ENCODE measurements at regions not wholly inside any gene's neighbourhood (a gene's known extent, or its start where the extent isn't known, plus 50 kb on each side); places are given as distances from the start of the nearest gene placed in this dataset.

DNA sequence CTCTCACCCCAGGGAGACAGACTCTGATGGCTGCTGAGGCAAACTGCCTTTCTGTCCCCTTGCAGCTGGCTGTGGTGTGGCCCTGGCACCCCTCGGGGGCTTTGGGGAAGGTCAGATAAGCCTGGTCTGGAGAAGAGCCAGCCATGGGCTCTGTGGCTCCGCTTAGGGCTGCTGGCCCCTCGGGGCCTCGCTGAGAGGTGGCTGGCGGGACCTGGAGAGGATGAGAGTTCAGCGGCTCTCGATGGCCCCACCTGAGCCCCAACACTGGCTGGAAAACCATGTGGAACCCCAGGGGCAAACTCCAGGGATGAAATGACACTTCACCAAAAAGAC is 56.1 kb upstream of the ASAP2 start:
- TF ChIP-seq, protein P1, sequence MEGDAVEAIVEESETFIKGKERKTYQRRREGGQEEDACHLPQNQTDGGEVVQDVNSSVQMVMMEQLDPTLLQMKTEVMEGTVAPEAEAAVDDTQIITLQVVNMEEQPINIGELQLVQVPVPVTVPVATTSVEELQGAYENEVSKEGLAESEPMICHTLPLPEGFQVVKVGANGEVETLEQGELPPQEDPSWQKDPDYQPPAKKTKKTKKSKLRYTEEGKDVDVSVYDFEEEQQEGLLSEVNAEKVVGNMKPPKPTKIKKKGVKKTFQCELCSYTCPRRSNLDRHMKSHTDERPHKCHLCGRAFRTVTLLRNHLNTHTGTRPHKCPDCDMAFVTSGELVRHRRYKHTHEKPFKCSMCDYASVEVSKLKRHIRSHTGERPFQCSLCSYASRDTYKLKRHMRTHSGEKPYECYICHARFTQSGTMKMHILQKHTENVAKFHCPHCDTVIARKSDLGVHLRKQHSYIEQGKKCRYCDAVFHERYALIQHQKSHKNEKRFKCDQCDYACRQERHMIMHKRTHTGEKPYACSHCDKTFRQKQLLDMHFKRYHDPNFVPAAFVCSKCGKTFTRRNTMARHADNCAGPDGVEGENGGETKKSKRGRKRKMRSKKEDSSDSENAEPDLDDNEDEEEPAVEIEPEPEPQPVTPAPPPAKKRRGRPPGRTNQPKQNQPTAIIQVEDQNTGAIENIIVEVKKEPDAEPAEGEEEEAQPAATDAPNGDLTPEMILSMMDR (IDR thresholded peaks at IDR 0.05) = no peak
- H3K4me1 Mint-ChIP-seq (ENCODE audit: low read depth) = no peaks in the 10 kb centered on the region
- H3K27ac Mint-ChIP-seq = no peak overlapping the region
- H3K36me3 Mint-ChIP-seq (ENCODE audit: low read depth) = no peaks in the 10 kb centered on the region
- CTCF ChIA-PET = no interaction called here
- no peaks in the 10 kb centered on the region for H3K9me3 Mint-ChIP-seq
- intact Hi-C loops (cut with micrococcal nuclease) = no loop called here
- no peak overlapping the region for H3K4me3 Mint-ChIP-seq
- no peak for DNase-seq
- ATAC-seq = no peak
- POLR2A ChIA-PET = no interaction called here
- peaks cover 15% of the 10 kb centered on the region for H3K27me3 Mint-ChIP-seq

DNA sequence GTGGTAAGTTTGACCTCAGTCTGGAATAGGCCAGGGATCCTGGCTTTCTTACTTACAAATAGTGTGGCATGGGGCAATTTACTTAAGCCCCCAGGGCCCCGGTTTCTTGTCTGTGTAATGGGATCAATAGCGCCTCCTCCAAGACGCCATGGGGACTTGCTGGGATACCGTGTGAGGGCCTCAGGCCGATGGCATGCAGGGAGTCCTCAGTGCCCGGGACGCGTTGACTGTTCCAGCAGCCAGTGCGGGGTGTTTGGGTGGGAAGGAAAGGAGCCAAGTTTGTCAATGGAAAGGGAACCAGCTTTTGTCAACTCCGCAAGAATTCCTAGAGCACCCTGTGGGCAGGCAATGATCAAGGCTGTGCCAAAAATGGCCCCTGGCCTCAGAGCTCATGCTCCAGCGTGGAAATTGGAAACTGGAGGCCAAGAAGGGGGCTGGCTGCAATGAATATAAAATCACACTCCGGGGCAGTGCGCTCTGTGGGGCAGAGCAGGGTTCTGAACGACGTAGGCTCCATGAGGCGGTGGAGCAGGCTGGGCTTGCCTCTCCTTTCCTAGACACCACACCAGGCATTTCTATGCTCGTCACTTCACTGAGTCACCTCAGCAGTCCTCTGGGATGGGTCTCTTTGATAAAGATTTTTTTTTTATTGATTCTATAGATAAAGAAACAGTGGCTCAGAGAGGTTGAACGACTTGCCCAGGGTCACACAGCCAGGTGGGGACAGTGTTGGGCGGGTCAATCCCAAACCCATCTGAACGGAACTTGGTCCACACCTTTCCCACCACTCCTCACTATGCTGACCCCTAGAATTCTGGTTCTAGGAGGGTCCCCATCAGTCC is 56.7 kb upstream of the ASAP2 start:
- no peak overlapping the region for H3K27ac Mint-ChIP-seq
- peaks cover 16% of the 10 kb centered on the region for H3K27me3 Mint-ChIP-seq
- CTCF ChIA-PET = no interaction called here
- intact Hi-C loops (cut with micrococcal nuclease) = no loop called here
- H3K36me3 Mint-ChIP-seq (ENCODE audit: low read depth) = no peaks in the 10 kb centered on the region
- H3K4me3 Mint-ChIP-seq = no peak overlapping the region
- H3K4me1 Mint-ChIP-seq (ENCODE audit: low read depth) = no peaks in the 10 kb centered on the region
- DNase-seq = no peak
- TF ChIP-seq, protein P1 (IDR thresholded peaks at IDR 0.05) = no peak
- no peaks in the 10 kb centered on the region for H3K9me3 Mint-ChIP-seq
- POLR2A ChIA-PET = no interaction called here
- no peak for ATAC-seq

GRCh38 chr2:9149388-9149660 is 57.3 kb upstream of the ASAP2 start:
- intact Hi-C loops (cut with micrococcal nuclease) = no loop called here
- Mint-ChIP-seq H3K36me3 (ENCODE audit: low read depth) (no peaks in the 10 kb centered on the region), H3K4me3 (no peak overlapping the region), H3K27me3 (peaks cover 18% of the 10 kb centered on the region), H3K9me3 (no peaks in the 10 kb centered on the region), H3K27ac (no peak overlapping the region), H3K4me1 (ENCODE audit: low read depth) (no peaks in the 10 kb centered on the region)
- TF ChIP-seq, protein P1 (IDR thresholded peaks at IDR 0.05) = no peak
- no peak for ATAC-seq
- DNase-seq = no peak
- POLR2A ChIA-PET = no interaction called here
- CTCF ChIA-PET = no interaction called here

DNA sequence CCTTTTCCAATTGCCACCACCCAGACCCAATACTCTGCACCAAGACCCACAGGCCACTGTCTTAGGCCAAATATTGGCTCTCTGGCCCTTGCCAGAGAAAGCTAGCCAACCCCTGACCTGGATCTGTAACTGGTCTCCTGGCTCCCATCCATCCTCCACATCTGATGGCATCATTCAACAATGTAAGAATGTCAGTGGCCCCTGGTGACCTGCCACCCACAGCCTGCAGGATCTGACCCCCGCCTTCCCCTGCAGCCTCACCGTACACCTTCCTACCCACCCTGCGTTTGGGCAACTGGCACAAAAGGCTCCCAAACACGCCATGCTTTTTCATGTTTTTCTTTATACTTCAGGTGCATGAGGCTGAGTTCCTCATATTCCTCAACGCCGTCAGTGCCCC is 60.0 kb upstream of the ASAP2 start:
- no peak overlapping the region for H3K4me3 Mint-ChIP-seq
- H3K27me3 Mint-ChIP-seq = peaks cover 10% of the 10 kb centered on the region
- ATAC-seq (no peak), DNase-seq (no peak)
- H3K4me1 Mint-ChIP-seq (ENCODE audit: low read depth) = peaks cover 2% of the 10 kb centered on the region
- H3K27ac Mint-ChIP-seq = no peak overlapping the region
- CTCF ChIA-PET = no interaction called here
- intact Hi-C loops (cut with micrococcal nuclease) = no loop called here
- POLR2A ChIA-PET = no interaction called here
- TF ChIP-seq, protein P1 (IDR thresholded peaks at IDR 0.05) = no peak
- H3K36me3 Mint-ChIP-seq (ENCODE audit: low read depth) = no peaks in the 10 kb centered on the region
- no peaks in the 10 kb centered on the region for H3K9me3 Mint-ChIP-seq

- Mint-ChIP-seq H3K27ac (no peak overlapping the region), H3K4me3 (no peak overlapping the region), H3K27me3 (peaks cover 9% of the 10 kb centered on the region), H3K4me1 (ENCODE audit: low read depth) (peaks cover 2% of the 10 kb centered on the region), H3K9me3 (no peaks in the 10 kb centered on the region), H3K36me3 (ENCODE audit: low read depth) (no peaks in the 10 kb centered on the region)
- intact Hi-C loops (cut with micrococcal nuclease) = no loop called here
- POLR2A ChIA-PET = no interaction called here
- TF ChIP-seq, protein P1 (IDR thresholded peaks at IDR 0.05) = no peak
- no peak for ATAC-seq
- DNase-seq = no peak
- CTCF ChIA-PET = no interaction called here
Measured at GRCh38 chr2:9145752-9146430, 60.7 kb upstream of the ASAP2 start.

Measured in activated CD8-positive, alpha-beta T cell treated with anti-CD3 and anti-CD28 coated beads for 36 hours (primary cell).